HEK293T (cell line): ENCODE measurements at regions not wholly inside any gene's neighbourhood (a gene's known extent, or its start where the extent isn't known, plus 50 kb on each side); places are given as distances from the start of the nearest gene placed in this dataset.

Experiments
- BHLHE40 ChIP-seq: fragments of 450-650 bp; IDR thresholded peaks from 2 replicates; pipeline ENCODE4 v1.6.1; 2016; ENCODE audit warnings: mild to moderate bottlenecking, moderate library complexity, borderline replicate concordance
- CTBP1 ChIP-seq: fragments of 450-650 bp; IDR thresholded peaks from 2 replicates; pipeline ENCODE4 v1.6.1; 2016; ENCODE audit warnings: borderline replicate concordance
- ELF4 ChIP-seq: fragments of 450-650 bp; IDR thresholded peaks from 2 replicates; pipeline ENCODE4 v1.6.1; 2017; ENCODE audit warnings: antibody characterized with exemption
- FOXA1 ChIP-seq: fragments of 450-650 bp; IDR thresholded peaks from 2 replicates; pipeline ENCODE4 v1.6.1; 2016; ENCODE audit warnings: mild to moderate bottlenecking
- FOXK2 ChIP-seq: fragments of 450-650 bp; IDR thresholded peaks from 2 replicates; pipeline ENCODE4 v1.6.1; 2016; ENCODE audit warnings: mild to moderate bottlenecking
- FOXM1 ChIP-seq: fragments of 450-650 bp; IDR thresholded peaks from 2 replicates; pipeline ENCODE4 v1.6.1; 2017; ENCODE audit warnings: mild to moderate bottlenecking, borderline replicate concordance
- HDGF ChIP-seq: fragments of 450-650 bp; IDR thresholded peaks from 2 replicates; pipeline ENCODE4 v1.6.1; 2017; ENCODE audit warnings: antibody characterized with exemption, borderline replicate concordance
- NFRKB ChIP-seq: fragments of 450-650 bp; IDR thresholded peaks from 2 replicates; pipeline ENCODE4 v1.6.1; 2016; ENCODE audit warnings: mild to moderate bottlenecking, moderate library complexity
- SP1 ChIP-seq: fragments of 450-650 bp; IDR thresholded peaks from 2 replicates; pipeline ENCODE4 v1.6.1; 2017
- SUZ12 ChIP-seq: fragments of 450-650 bp; IDR thresholded peaks from 2 replicates; pipeline ENCODE4 v1.6.1; 2016; ENCODE audit warnings: mild to moderate bottlenecking
- TARDBP ChIP-seq: fragments of 450-650 bp; IDR thresholded peaks from 2 replicates; pipeline ENCODE4 v1.6.1; 2016
- ZNF384 ChIP-seq: fragments of 450-650 bp; IDR thresholded peaks from 2 replicates; pipeline ENCODE4 v1.6.1; 2016
- TF ChIP-seq, protein P1 (sequence below): fragments of 450-650 bp; IDR thresholded peaks from 2 replicates; pipeline ENCODE4 v1.6.1; 2016

DNA sequence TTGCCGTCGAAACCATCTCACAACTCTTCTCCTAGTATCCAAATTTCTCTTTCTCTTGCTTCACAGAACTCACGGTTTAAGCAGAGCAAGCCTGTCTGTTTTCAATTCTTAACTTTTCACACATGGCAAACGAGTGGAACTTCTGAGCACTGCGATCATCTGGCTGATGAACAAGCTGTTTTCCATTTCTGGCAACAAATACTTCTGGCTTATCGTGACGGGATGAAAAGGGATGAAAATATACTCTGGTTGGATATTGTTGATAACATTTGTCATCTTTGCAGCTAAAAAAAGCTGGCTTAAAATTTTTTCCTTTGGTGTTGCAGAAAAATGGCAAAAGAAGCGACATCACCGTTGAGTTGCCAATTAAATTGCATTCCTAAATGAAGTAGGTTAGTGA, 515.2 kb upstream of the JARID2 start:
- no peak for TF ChIP-seq FOXK2
- no peak for TF ChIP-seq ELF4
- TF ChIP-seq FOXM1 = no peak
- TF ChIP-seq SUZ12 = no peak
- TF ChIP-seq BHLHE40 = no peak
- TF ChIP-seq SP1 = no peak
- TF ChIP-seq NFRKB = no peak
- no peak for TF ChIP-seq HDGF
- no peak for TF ChIP-seq TARDBP
- TF ChIP-seq CTBP1 = no peak
- no peak for TF ChIP-seq FOXA1
- TF ChIP-seq, protein P1, sequence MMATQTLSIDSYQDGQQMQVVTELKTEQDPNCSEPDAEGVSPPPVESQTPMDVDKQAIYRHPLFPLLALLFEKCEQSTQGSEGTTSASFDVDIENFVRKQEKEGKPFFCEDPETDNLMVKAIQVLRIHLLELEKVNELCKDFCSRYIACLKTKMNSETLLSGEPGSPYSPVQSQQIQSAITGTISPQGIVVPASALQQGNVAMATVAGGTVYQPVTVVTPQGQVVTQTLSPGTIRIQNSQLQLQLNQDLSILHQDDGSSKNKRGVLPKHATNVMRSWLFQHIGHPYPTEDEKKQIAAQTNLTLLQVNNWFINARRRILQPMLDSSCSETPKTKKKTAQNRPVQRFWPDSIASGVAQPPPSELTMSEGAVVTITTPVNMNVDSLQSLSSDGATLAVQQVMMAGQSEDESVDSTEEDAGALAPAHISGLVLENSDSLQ = no peak
- TF ChIP-seq ZNF384 = no peak
